Fibroblast of skin of right quadriceps (primary cell): ENCODE measurements at regions not wholly inside any gene's neighbourhood (a gene's known extent, or its start where the extent isn't known, plus 50 kb on each side); places are given as distances from the start of the nearest gene placed in this dataset.
A peak's percentile ranks its signal among the peaks of the same experiment; 100 is the strongest.

Experiments
- DNase-seq: peaks from one replicate; pipeline ENCODE4 v3.0.0-alpha.2; 2013

GRCh38 chr2:140057928-140058327 is 1277.7 kb upstream of the NXPH2 start:
- no peak for DNase-seq

DNA sequence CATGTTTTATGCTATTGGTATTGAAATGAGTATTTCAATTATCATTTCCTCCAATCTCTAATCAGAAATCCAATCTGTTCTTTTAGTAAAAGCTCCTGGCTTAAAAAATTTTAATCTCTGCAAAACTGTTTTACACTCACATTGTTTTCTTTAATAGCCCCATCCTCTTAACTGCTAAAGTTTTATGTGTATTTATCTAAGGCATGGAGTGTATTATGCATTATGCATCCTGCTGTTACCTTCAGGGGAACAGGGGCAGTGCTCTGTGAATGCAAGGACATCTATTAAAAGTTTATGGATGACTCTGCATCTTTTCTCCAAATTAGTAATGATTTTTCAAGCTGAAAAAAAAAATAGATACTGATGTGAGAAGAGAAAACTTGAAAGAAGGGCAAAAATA is 1261.6 kb upstream of the NXPH2 start:
- no peak for DNase-seq

- DNase-seq: no peak
Observed at GRCh38 chr2:140041239-140041638, 1261.0 kb upstream of the NXPH2 start.

DNA sequence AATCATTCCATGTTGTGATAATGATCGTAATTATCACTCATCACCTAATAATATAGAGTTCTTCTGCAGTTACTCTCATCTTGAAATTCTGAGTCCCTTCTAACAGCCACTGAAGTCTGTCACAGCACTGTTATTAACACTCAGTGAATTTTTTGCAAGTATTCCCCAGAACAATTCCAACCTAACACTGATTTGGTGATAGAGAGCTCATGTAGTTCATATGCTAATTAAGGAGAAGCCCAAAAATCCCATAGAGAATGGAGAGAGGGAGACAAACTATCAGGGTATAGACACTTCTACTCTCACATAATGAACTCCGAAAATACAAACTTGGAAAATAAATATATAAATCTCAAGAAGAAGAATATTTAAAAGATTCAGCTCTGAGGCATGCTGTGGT is 1253.4 kb upstream of the NXPH2 start:
- DNase-seq: no peak

DNA sequence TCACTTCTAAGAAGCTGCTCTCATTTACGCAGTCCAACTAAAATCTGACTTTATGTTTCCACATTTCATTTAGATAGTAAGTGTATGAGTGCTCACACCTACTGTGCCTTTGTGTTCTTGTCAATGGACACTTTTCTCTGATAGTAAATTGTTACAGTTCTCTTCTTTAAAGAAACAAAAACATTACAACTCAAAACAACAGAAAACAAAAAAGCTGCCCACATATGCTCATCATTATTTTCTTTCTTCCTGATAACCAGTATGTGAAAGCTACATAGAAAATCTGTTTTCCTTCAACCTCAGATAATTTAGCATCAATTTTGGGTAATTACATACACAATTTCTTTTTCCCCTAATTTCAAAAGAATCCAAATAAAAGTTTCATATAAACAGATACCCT is 1247.8 kb upstream of the NXPH2 start:
- no peak for DNase-seq

- DNase-seq: no peak
Observed at GRCh38 chr2:140027320-140027719, 1247.1 kb upstream of the NXPH2 start.

- DNase-seq: no peak
Observed at GRCh38 chr2:140023291-140023690, 1243.1 kb upstream of the NXPH2 start.

- no peak for DNase-seq
Observed at GRCh38 chr2:140018541-140018940, 1238.4 kb upstream of the NXPH2 start.

DNA sequence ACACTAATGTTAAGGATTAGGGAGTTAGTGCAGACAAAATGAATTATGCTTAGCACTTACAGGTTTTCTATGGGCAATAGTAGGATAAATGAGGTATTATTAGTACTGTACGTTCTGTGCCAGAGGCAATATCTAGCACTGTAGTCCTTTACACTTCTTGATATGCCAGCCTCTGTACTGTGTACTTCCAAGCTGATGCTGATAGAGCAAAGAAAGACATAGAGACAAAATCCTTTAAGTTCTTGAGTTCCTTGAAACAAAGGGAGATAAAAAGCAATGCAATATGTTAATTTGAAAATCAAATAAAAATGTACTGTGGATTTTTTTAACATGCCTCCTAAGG is 1234.0 kb upstream of the NXPH2 start:
- DNase-seq: no peak

- DNase-seq: no peak
Observed at GRCh38 chr2:140013545-140014203, 1233.5 kb upstream of the NXPH2 start.

DNA sequence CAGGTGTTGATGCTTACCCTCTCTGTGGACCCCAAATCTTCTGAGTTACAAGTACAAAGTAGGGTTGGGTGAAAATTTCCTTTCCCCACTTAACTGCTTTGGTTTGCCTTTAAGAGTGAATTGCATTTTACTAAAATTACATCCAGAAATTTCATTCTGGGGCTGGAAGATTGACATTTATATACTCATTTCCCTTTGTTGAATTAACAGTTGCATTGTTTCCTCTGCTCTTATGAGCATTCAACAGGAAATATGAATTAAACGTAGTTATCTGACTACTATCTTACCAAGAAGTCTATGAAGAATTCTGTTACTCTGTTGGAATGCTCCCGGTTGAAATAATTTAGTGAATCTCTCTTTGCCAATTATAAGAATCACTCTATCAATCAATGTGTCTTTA is 1231.1 kb upstream of the NXPH2 start:
- no peak for DNase-seq

DNA sequence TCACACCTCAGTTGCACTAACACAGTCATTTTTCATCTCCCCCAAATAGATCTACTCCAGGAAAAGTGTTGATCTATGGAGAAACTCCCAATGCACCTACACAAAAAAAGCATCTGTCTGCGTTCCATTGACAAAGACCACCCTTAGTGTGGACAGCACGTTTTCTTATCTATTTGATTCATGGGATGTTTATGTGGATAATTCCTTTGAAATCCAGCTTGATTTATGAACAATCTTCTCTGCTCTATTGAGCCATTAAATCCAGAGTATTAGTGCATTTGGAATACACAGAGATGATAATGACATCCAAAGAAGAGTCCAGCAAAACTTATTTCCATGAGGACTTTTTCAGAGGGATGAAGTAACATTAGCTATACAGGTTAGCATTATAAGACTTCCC is 1221.9 kb upstream of the NXPH2 start:
- DNase-seq: no peak

DNA sequence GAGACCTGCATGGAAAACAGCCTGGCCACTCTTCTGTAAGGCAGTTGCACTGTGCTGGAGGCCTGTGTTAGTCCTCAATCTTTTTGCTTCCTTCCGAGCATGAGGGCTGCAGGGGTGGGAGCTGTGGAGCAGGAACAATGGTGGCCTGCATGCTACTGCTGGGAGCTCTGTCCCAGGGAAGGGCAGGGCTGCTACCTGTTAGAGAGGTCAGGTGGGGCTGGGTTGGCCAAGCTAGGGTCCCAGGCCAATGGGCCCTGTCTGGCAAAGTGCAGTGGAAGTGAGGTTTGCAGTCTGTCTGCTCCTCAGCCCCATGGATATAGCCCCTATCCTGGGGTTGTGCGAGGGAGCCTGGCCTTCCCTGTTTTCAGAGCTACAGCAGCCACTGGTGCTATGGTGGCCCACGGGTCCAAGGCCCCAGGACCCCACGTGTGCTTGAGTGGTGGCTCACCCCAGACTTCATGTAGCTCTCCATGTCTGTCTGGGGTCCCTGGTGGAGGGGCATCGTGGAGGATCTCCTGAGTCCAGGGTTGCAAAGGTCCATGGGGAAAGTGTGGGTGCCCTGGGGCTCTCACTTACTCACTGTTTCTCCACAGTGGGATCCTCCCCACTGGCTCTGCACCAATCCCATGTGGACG is 1212.6 kb upstream of the NXPH2 start:
- no peak for DNase-seq

GRCh38 chr2:139992078-139992477 is 1211.9 kb upstream of the NXPH2 start:
- no peak for DNase-seq

- no peak for DNase-seq
Observed at GRCh38 chr2:139990646-139991335, 1210.6 kb upstream of the NXPH2 start.

GRCh38 chr2:139969323-139969722 is 1189.1 kb upstream of the NXPH2 start:
- DNase-seq: no peak

DNA sequence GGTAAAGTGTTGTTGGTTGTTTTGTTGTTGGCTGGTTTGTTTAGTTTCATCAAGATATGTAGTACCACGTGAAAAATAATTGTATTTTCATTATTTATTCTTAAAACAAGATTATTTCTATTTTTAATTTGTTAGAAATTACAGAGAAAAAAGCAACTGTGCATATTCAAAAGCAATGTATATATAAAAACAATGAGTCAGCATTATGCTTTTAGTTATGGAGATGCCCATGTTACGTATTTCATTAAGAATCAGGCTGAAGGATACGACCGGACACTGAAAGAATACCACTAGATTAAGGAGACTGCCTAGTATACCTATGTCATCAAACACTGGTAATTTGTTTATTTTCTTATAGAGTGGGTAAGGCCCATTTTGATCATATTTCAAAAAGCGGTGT is 1188.4 kb upstream of the NXPH2 start:
- DNase-seq: no peak

DNA sequence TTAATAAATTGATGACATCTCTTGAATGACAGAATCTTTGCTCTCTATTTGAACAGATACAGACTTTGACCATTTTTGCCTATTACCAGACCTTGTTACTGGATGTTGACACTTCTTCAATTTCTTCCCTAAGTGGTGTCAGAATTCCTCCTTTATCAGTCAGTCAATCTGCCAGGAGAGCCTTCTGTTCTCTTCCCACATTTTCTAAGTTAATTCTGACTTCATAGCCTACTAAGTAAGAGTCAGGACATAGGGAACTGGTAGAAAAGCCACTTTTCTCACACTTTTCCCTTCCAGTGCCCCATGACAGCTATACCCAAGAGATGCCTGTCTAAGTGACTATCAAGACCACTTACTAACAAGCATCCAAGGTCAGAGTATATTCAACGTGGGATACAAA is 1187.5 kb upstream of the NXPH2 start:
- DNase-seq: no peak

GRCh38 chr2:139964721-139965440 is 1184.7 kb upstream of the NXPH2 start:
- DNase-seq: no peak

DNA sequence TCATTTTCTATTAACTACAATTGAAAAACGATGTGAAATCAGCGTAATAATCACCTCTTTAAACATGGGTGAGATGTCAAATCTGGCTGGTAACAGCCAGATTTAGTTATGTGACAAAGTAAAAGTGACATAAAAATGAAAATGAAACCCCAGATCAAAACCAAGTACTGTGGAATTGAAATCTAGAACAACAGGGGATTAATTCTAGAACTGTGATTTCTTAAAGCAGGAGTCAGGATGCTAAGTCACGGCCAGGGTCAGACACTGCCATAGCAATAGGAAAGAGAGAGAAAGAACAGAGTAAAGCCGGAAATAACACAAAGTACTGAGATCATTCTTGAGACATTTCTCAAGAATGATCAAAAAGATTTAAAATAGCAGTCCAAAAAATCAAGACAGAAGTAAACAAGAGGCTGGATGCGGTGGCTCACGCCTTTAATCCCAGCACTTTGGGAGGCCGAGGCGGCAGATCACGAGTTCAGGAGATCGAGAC is 1183.7 kb upstream of the NXPH2 start:
- no peak for DNase-seq

GRCh38 chr2:139949242-139949972 is 1169.2 kb upstream of the NXPH2 start:
- no peak for DNase-seq

DNA sequence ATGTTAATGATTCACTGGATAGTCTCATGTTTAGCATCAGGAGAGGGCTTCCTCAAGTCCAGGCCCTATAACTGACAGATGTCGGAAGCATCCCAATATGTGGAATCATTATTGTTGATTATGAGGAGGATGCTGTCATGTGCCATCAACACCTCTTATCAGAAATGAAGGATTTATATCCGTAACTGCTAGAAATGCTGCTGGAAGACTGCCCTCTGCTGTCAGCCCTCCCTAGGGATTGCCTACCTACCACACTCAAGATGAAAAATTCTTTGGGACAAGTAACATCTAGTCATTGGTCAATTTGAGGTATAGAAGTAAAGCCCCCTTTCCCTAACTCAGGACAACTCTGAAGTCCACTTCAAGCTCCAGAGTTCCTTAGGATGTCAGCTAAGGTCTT is 1166.5 kb upstream of the NXPH2 start:
- DNase-seq: no peak

- DNase-seq: peak; percentile 57
Observed at GRCh38 chr2:139940686-139941085, 1160.5 kb upstream of the NXPH2 start.
